CD14-positive monocyte (primary cell): ENCODE measurements at regions not wholly inside any gene's neighbourhood (a gene's known extent, or its start where the extent isn't known, plus 50 kb on each side); places are given as distances from the start of the nearest gene placed in this dataset.

Experiments
- DNase-seq, 3 donors: peaks; one replicate each; pipeline ENCODE4 v3.0.0-alpha.2; 2011 to 2022
- H2AFZ ChIP-seq: 2 replicates; pipeline ENCODE4 v1.6.0; 2012; ENCODE audit warnings: mild to moderate bottlenecking, low read depth, low read length, inconsistent platforms; ENCODE audit not compliant: insufficient read depth, poor library complexity, severe bottlenecking
- H3K27ac ChIP-seq, 2 donors: 1 replicate in 1 of 2; 2 replicates in 1 of 2; pipeline ENCODE4 v1.5.1; 2012 to 2013; ENCODE audit warnings: low read length in 2 of 2, control low read depth in 1 of 2, inconsistent platforms in 1 of 2, low read depth in 1 of 2, mild to moderate bottlenecking in 1 of 2
- H3K27me3 ChIP-seq, 2 donors: one replicate each; pipeline versions ENCODE4 v1.6.0 to v1.6.1; 2011 to 2013; ENCODE audit warnings: low read length in 2 of 2; ENCODE audit not compliant: control insufficient read depth in 2 of 2, insufficient read depth in 2 of 2
- H3K36me3 ChIP-seq, 2 donors: replicated peaks in 1 of 2; 1 replicate in 1 of 2; 2 replicates in 1 of 2; pipeline versions ENCODE4 v1.5.1 to v1.6.1; 2012 to 2013; ENCODE audit warnings: low read length in 2 of 2, control low read depth in 1 of 2, inconsistent platforms in 1 of 2, mild to moderate bottlenecking in 1 of 2; ENCODE audit not compliant: insufficient read depth in 2 of 2, control insufficient read depth in 1 of 2
- H3K4me1 ChIP-seq, 2 donors: 1 replicate in 1 of 2; 2 replicates in 1 of 2; pipeline versions ENCODE4 v1.5.1 to v1.6.1; 2012 to 2013; ENCODE audit warnings: low read length in 2 of 2, control low read depth in 1 of 2, inconsistent platforms in 1 of 2, mild to moderate bottlenecking in 1 of 2, moderate library complexity in 1 of 2; ENCODE audit not compliant: insufficient read depth in 2 of 2, control insufficient read depth in 1 of 2
- H3K4me2 ChIP-seq: replicated peaks from 2 replicates; pipeline ENCODE3; 2012; ENCODE audit warnings: low read length, moderate library complexity, mild to moderate bottlenecking; ENCODE audit not compliant: poor library complexity, severe bottlenecking; ENCODE audit errors: extremely low read depth
- H3K4me3 ChIP-seq, 3 experiments: fragments of 200-600 bp in 1 of 3; sonication (generic) in 1 of 3; replicated peaks in 1 of 3; 1 replicate in 2 of 3; 2 replicates in 1 of 3; pipeline ENCODE4 v1.5.1; 2011 to 2013; ENCODE audit warnings: low read length in 3 of 3, mild to moderate bottlenecking in 3 of 3, control low read depth in 2 of 3, low read depth in 2 of 3, inconsistent platforms in 1 of 3, moderate library complexity in 1 of 3
- H3K79me2 ChIP-seq: 2 replicates; pipeline ENCODE4 v1.6.0; 2012; ENCODE audit warnings: mild to moderate bottlenecking, control low read depth, inconsistent platforms, low read length, moderate library complexity; ENCODE audit not compliant: insufficient read depth
- H3K9ac ChIP-seq: 2 replicates; pipeline ENCODE4 v1.6.0; 2017; ENCODE audit warnings: low read length, mild to moderate bottlenecking; ENCODE audit not compliant: insufficient read depth, poor library complexity, severe bottlenecking
- H3K9me3 ChIP-seq, 2 donors: replicated peaks in 1 of 2; 1 replicate in 1 of 2; 2 replicates in 1 of 2; pipeline versions ENCODE4 v1.5.1 to v1.6.1; 2012 to 2013; ENCODE audit warnings: low read length in 2 of 2, control low read depth in 1 of 2; ENCODE audit not compliant: control insufficient read depth in 1 of 2, insufficient read depth in 1 of 2
- H4K20me1 ChIP-seq: 2 replicates; pipeline ENCODE4 v1.6.0; 2012; ENCODE audit warnings: mild to moderate bottlenecking, low read length, control low read depth, moderate library complexity; ENCODE audit not compliant: insufficient read depth
- H3K27ac Mint-ChIP-seq, 7 donors: one replicate each; pipeline ENCODE4 v1.8.0; 2020; ENCODE audit warnings: mild to moderate bottlenecking in 7 of 7, mixed read lengths in 7 of 7, moderate library complexity in 6 of 7, inconsistent platforms in 2 of 7
- H3K27me3 Mint-ChIP-seq, 3 donors: one replicate each; pipeline ENCODE4 v1.8.0; 2021 to 2022; ENCODE audit warnings: low read depth in 3 of 3, mild to moderate bottlenecking in 3 of 3, mixed read lengths in 3 of 3, moderate library complexity in 3 of 3, inconsistent platforms in 1 of 3
- H3K36me3 Mint-ChIP-seq, 2 donors: one replicate each; pipeline ENCODE4 v1.8.0; 2020; ENCODE audit warnings: mixed read lengths in 2 of 2, inconsistent platforms in 1 of 2, mild to moderate bottlenecking in 1 of 2
- H3K4me1 Mint-ChIP-seq: one replicate; pipeline ENCODE4 v1.8.0; 2020; ENCODE audit warnings: mild to moderate bottlenecking, mixed read lengths
- H3K4me3 Mint-ChIP-seq, 2 donors: one replicate each; pipeline ENCODE4 v1.8.0; 2020; ENCODE audit warnings: mild to moderate bottlenecking in 2 of 2, mixed read lengths in 2 of 2, moderate library complexity in 1 of 2
- H3K9me3 Mint-ChIP-seq, 7 donors: one replicate each; pipeline ENCODE4 v1.8.0; 2020 to 2022; ENCODE audit warnings: mixed read lengths in 7 of 7, mild to moderate bottlenecking in 6 of 7, moderate library complexity in 6 of 7, inconsistent platforms in 2 of 7
- CTCF ChIP-seq: fragments of 200-600 bp; IDR thresholded peaks from one replicate; pipeline ENCODE4 v1.8.0; 2022; ENCODE audit warnings: antibody characterized with exemption, mild to moderate bottlenecking
- WGBS: methylation state at CpG from one replicate; pipeline ENCODE4 v1.1.5; 2013; ENCODE audit warnings: missing lambda C conversion rate; ENCODE audit not compliant: insufficient coverage; 5-methylcytosine and 5-hydroxymethylcytosine counted together
- intact Hi-C, 2 donors: fragments of 100-400 bp; cut with micrococcal nuclease; formaldehyde crosslinking; loops; one replicate each; pipeline versions ENCODE4 v1.15.0 to v1.15.1; 2023

GRCh38 chr12:24738441-24738840 is 210.5 kb downstream of the BCAT1 start:
- intact Hi-C loops, result no loop called here
- no CpG with 5 or more reads among the region's 2 CpGs for WGBS
- H3K4me3 ChIP-seq, result no peak overlapping the region
- Mint-ChIP-seq H3K27ac (no peak overlapping the region), H3K36me3 (no peaks in the 10 kb centered on the region), H3K4me1 (peaks cover 32% of the 10 kb centered on the region), H3K4me3 (no peak overlapping the region), H3K27me3 (peaks cover 0 to 3% (median 0%) of the 10 kb centered on the region in 3 donors), H3K9me3 (peaks cover 0 to 4% (median 0%) of the 10 kb centered on the region in 7 donors)
- H3K36me3 ChIP-seq, result no peaks in the 10 kb centered on the region
- no peaks in the 10 kb centered on the region for H4K20me1 ChIP-seq
- TF ChIP-seq CTCF, result no peak
- no peak overlapping the region for H2AFZ ChIP-seq
- no peaks in the 10 kb centered on the region for H3K27me3 ChIP-seq
- H3K4me1 ChIP-seq, result peaks cover 30 to 37% of the 10 kb centered on the region in 2 donors
- H3K9me3 ChIP-seq, result no peaks in the 10 kb centered on the region
- no peak overlapping the region for H3K4me2 ChIP-seq
- H3K9ac ChIP-seq, result no peak overlapping the region
- no peak overlapping the region for H3K27ac ChIP-seq
- H3K79me2 ChIP-seq, result no peaks in the 10 kb centered on the region
- no peak for DNase-seq

- Histone ChIP-seq H2AFZ (no peak overlapping the region), H3K4me2 (no peak overlapping the region), H3K9me3 (no peaks in the 10 kb centered on the region), H3K4me1 (no peaks in the 10 kb centered on the region), H4K20me1 (no peaks in the 10 kb centered on the region), H3K36me3 (no peaks in the 10 kb centered on the region), H3K4me3 (no peak overlapping the region), H3K9ac (no peak overlapping the region), H3K79me2 (no peaks in the 10 kb centered on the region), H3K27me3 (no peaks in the 10 kb centered on the region), H3K27ac (no peak overlapping the region)
- no peaks in the 10 kb centered on the region for H3K36me3 Mint-ChIP-seq
- WGBS, result no CpG with 5 or more reads among the region's 1 CpG
- H3K4me3 Mint-ChIP-seq, result no peak overlapping the region
- intact Hi-C loops, result no loop called here
- H3K4me1 Mint-ChIP-seq, result no peaks in the 10 kb centered on the region
- H3K27me3 Mint-ChIP-seq, result peaks cover 0 to 6% (median 2%) of the 10 kb centered on the region in 3 donors
- no peak for TF ChIP-seq CTCF
- peaks cover 0 to 1% (median 0%) of the 10 kb centered on the region in 7 donors for H3K9me3 Mint-ChIP-seq
- no peak for DNase-seq
- no peak overlapping the region for H3K27ac Mint-ChIP-seq
Measured at GRCh38 chr12:24731596-24731995, 217.3 kb downstream of the BCAT1 start.
